Ectodermal cell (in vitro differentiated cells): ENCODE measurements at regions not wholly inside any gene's neighbourhood (a gene's known extent, or its start where the extent isn't known, plus 50 kb on each side); places are given as distances from the start of the nearest gene placed in this dataset.

ENCODE experiments used
- H3K27ac ChIP-seq: 2 replicates; pipeline ENCODE4 v1.7.0; 2013; ENCODE audit warnings: mild to moderate bottlenecking, low read depth, low read length; ENCODE audit not compliant: insufficient read depth, poor library complexity, severe bottlenecking
- H3K27me3 ChIP-seq: 2 replicates; pipeline ENCODE4 v1.7.0; 2013; ENCODE audit warnings: mild to moderate bottlenecking, low read length; ENCODE audit not compliant: insufficient read depth, control insufficient read depth, poor library complexity, severe bottlenecking
- H3K36me3 ChIP-seq: one replicate; pipeline ENCODE4 v1.7.0; 2013; ENCODE audit warnings: low read length; ENCODE audit not compliant: control insufficient read depth, insufficient read depth
- H3K4me1 ChIP-seq: one replicate; pipeline ENCODE4 v1.7.0; 2013; ENCODE audit warnings: low read length; ENCODE audit not compliant: control insufficient read depth, insufficient read depth
- H3K4me3 ChIP-seq: 2 replicates; pipeline ENCODE4 v1.7.0; 2013; ENCODE audit warnings: low read depth, low read length, control low read depth; ENCODE audit not compliant: insufficient read depth
- H3K9me3 ChIP-seq: 2 replicates; pipeline ENCODE4 v1.7.0; 2013; ENCODE audit warnings: mild to moderate bottlenecking, low read length, moderate library complexity; ENCODE audit not compliant: control insufficient read depth
- WGBS, 2 experiments: methylation state at CpG; one replicate each; pipeline ENCODE4 v1.1.7; 2013; ENCODE audit warnings: missing lambda C conversion rate in 2 of 2; 5-methylcytosine and 5-hydroxymethylcytosine counted together

GRCh38 chr3:118436697-118437262 is 597.9 kb downstream of the IGSF11 start:
- Histone ChIP-seq H3K27me3 (no peaks in the 10 kb centered on the region), H3K36me3 (no peaks in the 10 kb centered on the region), H3K9me3 (no peaks in the 10 kb centered on the region), H3K27ac (no peak overlapping the region), H3K4me3 (no peak overlapping the region), H3K4me1 (no peaks in the 10 kb centered on the region)
- 57 to 60% methylated on average over 1 of the region's 1 CpG for WGBS, 2 experiments

DNA sequence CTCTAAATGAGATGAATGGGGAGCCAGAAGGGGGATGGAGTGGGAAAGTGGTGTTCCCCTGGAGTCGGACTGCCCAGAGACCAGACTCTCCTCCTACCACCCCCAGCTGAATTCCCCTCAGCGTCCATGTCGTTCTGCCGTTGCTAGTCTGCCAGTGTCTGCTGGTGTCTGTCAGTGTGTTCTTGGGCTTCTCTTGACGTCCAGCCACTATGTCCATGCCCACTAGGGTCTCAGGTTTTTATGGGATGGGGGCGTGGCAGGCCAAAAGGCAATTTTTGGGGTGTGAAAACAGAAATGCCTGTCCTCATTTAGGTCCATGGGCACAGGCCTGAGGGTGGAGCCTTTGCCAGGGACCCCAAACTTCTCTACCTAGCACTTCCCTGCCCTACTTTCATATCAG is 589.6 kb downstream of the IGSF11 start:
- 93 to 98% methylated on average over 5 to 6 of the region's 6 CpGs for WGBS, 2 experiments
- Histone ChIP-seq H3K9me3 (no peaks in the 10 kb centered on the region), H3K36me3 (no peaks in the 10 kb centered on the region), H3K27ac (no peak overlapping the region), H3K4me1 (no peaks in the 10 kb centered on the region), H3K27me3 (no peaks in the 10 kb centered on the region), H3K4me3 (no peak overlapping the region)

GRCh38 chr3:118447339-118447738 is 587.3 kb downstream of the IGSF11 start:
- Histone ChIP-seq H3K4me1 (no peaks in the 10 kb centered on the region), H3K27ac (no peak overlapping the region), H3K9me3 (no peaks in the 10 kb centered on the region), H3K4me3 (no peak overlapping the region), H3K27me3 (no peaks in the 10 kb centered on the region), H3K36me3 (no peaks in the 10 kb centered on the region)

- H3K27me3 ChIP-seq: no peaks in the 10 kb centered on the region
- H3K9me3 ChIP-seq: no peaks in the 10 kb centered on the region
- 88 to 94% methylated on average over 2 of the region's 2 CpGs for WGBS, 2 experiments
- no peaks in the 10 kb centered on the region for H3K36me3 ChIP-seq
- H3K27ac ChIP-seq: no peak overlapping the region
- no peaks in the 10 kb centered on the region for H3K4me1 ChIP-seq
- H3K4me3 ChIP-seq: no peak overlapping the region
Measured at GRCh38 chr3:118466795-118467330, 567.8 kb downstream of the IGSF11 start.

DNA sequence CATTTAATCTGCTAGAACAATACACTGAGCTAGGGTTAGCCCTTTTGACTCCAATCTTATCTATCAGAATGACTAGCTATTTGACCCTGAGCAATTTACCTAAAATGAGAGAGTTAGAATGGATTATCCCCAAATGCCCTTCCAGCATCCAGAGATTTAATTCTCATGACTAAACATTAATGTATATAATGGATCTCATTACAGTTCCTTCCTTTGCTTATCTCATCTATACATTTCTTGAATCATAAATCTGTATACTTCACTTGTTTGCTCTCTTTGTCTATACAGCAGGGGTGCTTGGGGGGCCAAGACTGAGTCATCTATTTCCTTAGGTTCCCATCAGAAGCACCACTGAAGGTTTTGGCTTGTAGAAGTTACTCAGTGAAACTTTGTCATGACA is 565.8 kb downstream of the IGSF11 start:
- Histone ChIP-seq H3K27ac (no peak overlapping the region), H3K27me3 (no peaks in the 10 kb centered on the region), H3K36me3 (no peaks in the 10 kb centered on the region), H3K4me3 (no peak overlapping the region), H3K4me1 (no peaks in the 10 kb centered on the region), H3K9me3 (no peaks in the 10 kb centered on the region)

DNA sequence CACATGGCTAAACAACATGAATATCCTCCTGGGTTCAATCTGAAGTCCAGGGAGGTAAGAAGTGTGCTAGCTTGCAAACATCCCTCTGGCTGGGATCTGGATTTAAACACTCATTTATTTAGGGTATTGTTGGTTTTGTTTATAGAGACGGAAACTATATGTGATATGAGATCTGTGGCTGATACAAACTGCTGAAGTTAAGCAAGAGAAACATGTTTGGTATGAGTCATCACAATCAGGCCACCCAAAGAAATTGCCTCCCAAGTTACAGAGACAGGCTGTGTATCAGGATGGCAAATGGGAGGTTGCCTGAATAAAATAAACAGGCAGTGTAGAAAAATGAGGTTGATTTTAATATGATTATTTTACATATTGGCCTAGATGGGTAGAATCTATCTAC is 562.1 kb downstream of the IGSF11 start:
- Histone ChIP-seq H3K9me3 (no peaks in the 10 kb centered on the region), H3K4me1 (no peaks in the 10 kb centered on the region), H3K4me3 (no peak overlapping the region), H3K27me3 (no peaks in the 10 kb centered on the region), H3K27ac (no peak overlapping the region), H3K36me3 (no peaks in the 10 kb centered on the region)
- WGBS, 2 experiments: 94 to 100% methylated on average over 1 of the region's 1 CpG

GRCh38 chr3:118473343-118473742 is 561.3 kb downstream of the IGSF11 start:
- Histone ChIP-seq H3K4me1 (no peaks in the 10 kb centered on the region), H3K4me3 (no peak overlapping the region), H3K9me3 (no peaks in the 10 kb centered on the region), H3K36me3 (no peaks in the 10 kb centered on the region), H3K27ac (no peak overlapping the region), H3K27me3 (no peaks in the 10 kb centered on the region)

DNA sequence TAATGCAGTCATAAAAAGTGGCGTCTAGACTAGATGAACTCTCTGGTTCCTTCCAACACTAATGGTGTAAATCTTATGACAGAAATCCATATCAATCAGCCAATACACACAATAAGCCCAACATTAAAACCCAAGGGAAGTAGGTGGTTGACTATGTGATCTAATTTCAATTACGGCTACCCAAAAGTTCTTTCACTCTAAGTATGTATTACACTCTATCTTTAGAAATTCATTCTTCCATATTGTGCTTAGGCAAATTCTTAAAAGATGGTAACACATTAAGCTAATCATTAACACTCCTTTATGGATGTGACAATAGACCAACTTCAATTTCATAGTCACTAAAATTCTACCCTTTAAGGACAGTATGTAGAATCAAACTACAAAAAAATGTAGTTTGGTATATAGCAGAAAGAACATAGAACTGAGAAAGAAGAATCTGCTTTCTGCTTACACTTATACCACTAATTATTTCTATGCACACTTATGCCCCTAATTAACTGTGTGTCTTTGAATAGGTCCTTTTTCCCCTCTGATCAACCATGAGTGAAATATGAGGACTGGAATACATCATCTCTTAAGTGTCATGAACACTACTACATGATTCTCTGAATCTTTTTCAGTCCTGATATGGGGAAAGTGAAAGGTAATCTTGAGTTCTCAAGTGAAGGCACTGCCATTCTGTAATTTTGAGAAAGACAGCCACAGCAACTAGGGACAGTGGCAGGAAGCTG is 557.6 kb downstream of the IGSF11 start:
- Histone ChIP-seq H3K4me1 (peaks cover 4% of the 10 kb centered on the region), H3K27me3 (no peaks in the 10 kb centered on the region)
- WGBS, 2 experiments: 89 to 96% methylated on average over 1 to 2 of the region's 2 CpGs

GRCh38 chr3:118477768-118478167 is 556.9 kb downstream of the IGSF11 start:
- Histone ChIP-seq H3K27me3 (no peaks in the 10 kb centered on the region), H3K9me3 (no peaks in the 10 kb centered on the region), H3K4me3 (no peak overlapping the region), H3K27ac (no peak overlapping the region), H3K36me3 (no peaks in the 10 kb centered on the region), H3K4me1 (peaks cover 4% of the 10 kb centered on the region)
- 88 to 100% methylated on average over 1 of the region's 2 CpGs for WGBS, 2 experiments

More for the DNA sequence above, 557.6 kb downstream of the IGSF11 start:
- Histone ChIP-seq H3K36me3 (no peaks in the 10 kb centered on the region), H3K27ac (no peak overlapping the region), H3K9me3 (no peaks in the 10 kb centered on the region), H3K4me3 (no peak overlapping the region)

DNA sequence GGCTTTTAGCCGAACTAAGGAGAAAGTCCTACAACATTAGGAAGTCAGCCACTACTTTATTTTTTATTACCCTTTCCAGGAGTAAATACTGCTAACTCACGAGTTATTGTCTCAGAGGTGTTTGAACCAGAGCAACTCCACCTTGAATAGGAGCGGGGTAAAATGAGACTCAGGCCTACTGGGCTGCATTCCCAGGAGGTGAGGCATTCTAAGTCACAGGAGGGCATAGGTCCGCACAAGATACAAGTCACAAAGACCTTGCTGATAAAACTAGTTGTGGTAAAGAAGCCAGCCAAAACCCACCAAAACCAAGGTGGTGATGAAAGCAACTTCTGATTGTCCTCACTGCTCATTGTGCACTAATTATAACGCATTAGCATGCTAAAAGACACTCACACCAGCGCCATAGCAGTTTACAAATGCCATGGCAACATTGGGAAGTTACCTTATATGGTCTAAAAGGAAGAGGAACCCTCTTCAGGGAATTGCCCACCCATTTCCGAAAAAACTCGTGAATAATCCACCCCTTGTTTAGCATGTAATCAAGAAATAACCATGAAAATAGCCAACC is 555.9 kb downstream of the IGSF11 start:
- H3K4me1 ChIP-seq: peaks cover 4% of the 10 kb centered on the region
- H3K9me3 ChIP-seq: no peaks in the 10 kb centered on the region
- WGBS, 2 experiments: 76 to 78% methylated on average over 8 of the region's 8 CpGs
- H3K36me3 ChIP-seq: no peaks in the 10 kb centered on the region
- H3K27ac ChIP-seq: no peak overlapping the region
- no peak overlapping the region for H3K4me3 ChIP-seq
- H3K27me3 ChIP-seq: no peaks in the 10 kb centered on the region
